ENCODE measurements at regions not wholly inside any gene's neighbourhood (a gene's known extent, or its start where the extent isn't known, plus 50 kb on each side); places are given as distances from the start of the nearest gene placed in this dataset.

DNA sequence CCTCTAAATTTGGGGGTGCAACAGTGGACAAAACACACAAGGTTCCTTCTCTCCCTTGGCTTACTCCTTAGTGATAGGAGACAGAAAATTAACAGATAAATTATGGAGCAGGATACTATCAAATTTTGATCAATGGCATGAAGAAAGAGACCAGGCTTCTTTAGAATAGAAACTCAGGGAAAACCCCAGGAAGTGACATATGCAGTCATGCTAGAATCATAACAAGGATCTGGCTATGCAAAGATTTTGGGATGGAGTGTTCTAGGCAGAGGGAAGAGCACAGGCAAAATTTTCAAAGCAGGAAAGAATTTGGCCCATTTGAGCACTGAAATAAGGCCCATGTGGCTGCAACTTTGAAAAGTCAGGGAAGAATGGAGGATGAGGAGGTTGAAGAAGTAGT, 182.3 kb upstream of the PLEKHG7 start:
- Mint-ChIP-seq H3K27ac (no peak overlapping the region), H3K4me1 (peaks cover 14% of the 10 kb centered on the region), H3K4me3 (no peak overlapping the region), H3K9me3 (ENCODE audit: low read depth) (no peaks in the 10 kb centered on the region), H3K27me3 (no peaks in the 10 kb centered on the region), H3K36me3 (peaks cover 11% of the 10 kb centered on the region)
- ATAC-seq (no peak), DNase-seq (no peak)
- CTCF ChIA-PET: no interaction called here

DNA sequence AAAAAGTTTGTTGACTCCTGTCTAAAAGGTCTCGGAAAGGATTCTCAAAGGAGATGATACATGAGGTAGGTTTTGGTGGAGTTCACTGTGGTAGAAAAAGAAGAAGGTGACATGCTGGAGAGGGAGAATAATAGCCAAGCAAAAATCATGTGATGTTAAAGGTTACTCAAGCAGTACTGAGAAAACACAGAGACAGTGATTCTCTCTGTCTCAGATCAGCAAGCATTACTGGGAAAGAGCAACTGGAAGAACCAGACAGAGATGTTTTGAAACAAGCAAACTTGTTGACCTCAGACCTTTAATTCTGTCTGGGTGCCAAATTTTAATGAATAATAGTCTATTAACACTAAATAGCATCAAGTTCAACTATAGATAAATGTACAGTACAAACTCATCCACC, 183.5 kb upstream of the PLEKHG7 start:
- no peak for ATAC-seq
- CTCF ChIA-PET: no interaction called here
- Mint-ChIP-seq H3K4me1 (peaks cover 12% of the 10 kb centered on the region), H3K4me3 (no peak overlapping the region), H3K36me3 (peaks cover 9% of the 10 kb centered on the region), H3K27me3 (no peaks in the 10 kb centered on the region), H3K27ac (no peak overlapping the region), H3K9me3 (ENCODE audit: low read depth) (no peaks in the 10 kb centered on the region)
- DNase-seq: no peak

DNA sequence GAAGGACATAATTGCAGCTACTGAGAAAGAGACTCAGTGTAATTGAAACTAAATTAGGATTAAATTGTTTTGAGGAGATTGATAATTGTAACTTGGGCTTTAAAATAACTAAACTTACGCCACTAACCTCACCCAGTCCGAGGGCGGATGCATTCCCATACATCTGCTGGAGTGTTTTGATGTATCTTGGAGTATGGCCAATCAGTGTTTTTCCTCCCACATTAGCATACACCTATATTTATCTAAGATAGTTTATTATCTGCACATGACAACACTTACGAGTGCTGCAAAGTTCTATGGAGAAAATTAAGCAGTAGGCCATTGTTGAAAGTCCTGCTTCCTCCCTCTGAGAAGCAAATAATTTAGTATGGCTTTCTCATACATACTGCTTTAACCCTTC, 184.7 kb upstream of the PLEKHG7 start:
- DNase-seq: no peak
- Mint-ChIP-seq H3K27ac (no peak overlapping the region), H3K4me3 (no peak overlapping the region), H3K9me3 (ENCODE audit: low read depth) (no peaks in the 10 kb centered on the region), H3K4me1 (peaks cover 12% of the 10 kb centered on the region), H3K27me3 (no peaks in the 10 kb centered on the region), H3K36me3 (peaks cover 6% of the 10 kb centered on the region)
- ATAC-seq: no peak
- CTCF ChIA-PET: no interaction called here

- Mint-ChIP-seq H3K4me1 (peaks cover 12% of the 10 kb centered on the region), H3K36me3 (peaks cover 3% of the 10 kb centered on the region), H3K4me3 (no peak overlapping the region), H3K27me3 (no peaks in the 10 kb centered on the region), H3K27ac (no peak overlapping the region), H3K9me3 (ENCODE audit: low read depth) (no peaks in the 10 kb centered on the region)
- peak; percentile 27 for ATAC-seq
- DNase-seq: no peak
- CTCF ChIA-PET: interaction anchor here (0.6 to 1.0 kb wide), 2 partner anchors 12 to 30 kb away, joined by 3 to 6 read pairs; no protein-coding TSS in a partner anchor
Measured at GRCh38 chr12:92516277-92516600, 186.6 kb upstream of the PLEKHG7 start.

- no peak overlapping the region for H3K4me3 Mint-ChIP-seq
- ATAC-seq (no peak), DNase-seq (no peak)
- peaks cover 2% of the 10 kb centered on the region for H3K9me3 Mint-ChIP-seq (ENCODE audit: low read depth)
- no peak overlapping the region for H3K27ac Mint-ChIP-seq
- no peaks in the 10 kb centered on the region for H3K36me3 Mint-ChIP-seq
- CTCF ChIA-PET: interaction anchor here (2.2 kb wide), 1 partner anchor 9 kb away, joined by 4 read pairs; no protein-coding TSS in a partner anchor
- peaks cover 6% of the 10 kb centered on the region for H3K4me1 Mint-ChIP-seq
- H3K27me3 Mint-ChIP-seq: no peaks in the 10 kb centered on the region
Measured at GRCh38 chr12:92513231-92513730, 189.5 kb upstream of the PLEKHG7 start.

DNA sequence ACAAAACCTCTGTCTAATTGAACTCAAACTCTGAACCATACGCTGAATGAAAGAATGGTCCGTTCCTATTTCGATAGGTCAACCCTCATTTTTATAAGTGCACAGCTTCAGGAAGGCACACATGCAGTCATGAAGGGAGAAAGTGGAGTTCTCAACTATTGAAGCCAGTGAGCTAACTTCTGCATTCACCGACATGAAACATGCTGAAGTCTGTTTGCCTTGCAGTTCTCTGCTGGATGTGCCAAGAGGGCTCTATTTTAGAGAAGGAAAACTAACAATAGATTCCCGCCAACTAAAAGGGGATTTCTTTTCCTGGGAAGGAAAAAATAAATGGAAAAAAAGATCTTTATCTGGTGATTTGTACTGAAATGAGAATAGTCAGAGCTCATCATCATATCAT, 191.0 kb upstream of the PLEKHG7 start:
- Mint-ChIP-seq H3K36me3 (peaks cover 2% of the 10 kb centered on the region), H3K4me3 (no peak overlapping the region), H3K27ac (no peak overlapping the region), H3K27me3 (no peaks in the 10 kb centered on the region), H3K9me3 (ENCODE audit: low read depth) (peaks cover 2% of the 10 kb centered on the region), H3K4me1 (peaks cover 6% of the 10 kb centered on the region)
- CTCF ChIA-PET: interaction anchor here (1.3 kb wide), 1 partner anchor 9 kb away, joined by 3 read pairs; no protein-coding TSS in a partner anchor
- ATAC-seq: no peak
- DNase-seq: no peak

GRCh38 chr12:92509156-92509738, 193.5 kb upstream of the PLEKHG7 start:
- Mint-ChIP-seq H3K27ac (no peak overlapping the region), H3K36me3 (peaks cover 2% of the 10 kb centered on the region), H3K27me3 (no peaks in the 10 kb centered on the region), H3K9me3 (ENCODE audit: low read depth) (peaks cover 2% of the 10 kb centered on the region), H3K4me3 (no peak overlapping the region), H3K4me1 (peaks cover 16% of the 10 kb centered on the region)
- no peak for ATAC-seq
- CTCF ChIA-PET: no interaction called here
- DNase-seq: no peak

- H3K27ac Mint-ChIP-seq: no peak overlapping the region
- H3K4me3 Mint-ChIP-seq: no peak overlapping the region
- ATAC-seq (no peak), DNase-seq (no peak)
- peaks cover 34% of the 10 kb centered on the region for H3K4me1 Mint-ChIP-seq
- CTCF ChIA-PET: no interaction called here
- H3K9me3 Mint-ChIP-seq (ENCODE audit: low read depth): peaks cover 2% of the 10 kb centered on the region
- peaks cover 2% of the 10 kb centered on the region for H3K36me3 Mint-ChIP-seq
- no peaks in the 10 kb centered on the region for H3K27me3 Mint-ChIP-seq
Measured at GRCh38 chr12:92506891-92507290, 195.9 kb upstream of the PLEKHG7 start.

DNA sequence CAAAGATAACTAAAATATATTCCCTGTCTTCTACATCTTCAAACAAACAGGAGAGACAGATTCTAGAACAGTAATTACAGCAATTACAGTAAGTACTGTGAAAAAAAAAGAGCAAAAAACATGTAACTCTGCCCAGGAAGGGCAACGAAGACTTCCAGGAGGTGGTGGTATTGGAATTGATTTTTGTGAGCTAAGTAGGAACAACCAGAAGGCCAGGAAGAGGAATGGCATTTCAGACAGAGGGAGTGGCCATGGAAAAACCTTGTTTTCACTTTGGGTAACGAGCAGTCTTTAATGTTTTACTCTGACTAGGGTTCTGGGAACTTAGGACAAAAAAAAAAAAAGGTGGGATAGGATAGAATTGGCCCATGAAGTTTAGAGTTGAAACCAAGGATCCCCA, 196.3 kb upstream of the PLEKHG7 start:
- Mint-ChIP-seq H3K4me1 (peaks cover 38% of the 10 kb centered on the region), H3K36me3 (peaks cover 2% of the 10 kb centered on the region), H3K9me3 (ENCODE audit: low read depth) (peaks cover 2% of the 10 kb centered on the region), H3K27ac (no peak overlapping the region), H3K27me3 (no peaks in the 10 kb centered on the region), H3K4me3 (no peak overlapping the region)
- CTCF ChIA-PET: interaction anchor here (1.6 kb wide), 1 partner anchor 12 kb away, joined by 6 read pairs; no protein-coding TSS in a partner anchor
- no peak for DNase-seq
- ATAC-seq: no peak

DNA sequence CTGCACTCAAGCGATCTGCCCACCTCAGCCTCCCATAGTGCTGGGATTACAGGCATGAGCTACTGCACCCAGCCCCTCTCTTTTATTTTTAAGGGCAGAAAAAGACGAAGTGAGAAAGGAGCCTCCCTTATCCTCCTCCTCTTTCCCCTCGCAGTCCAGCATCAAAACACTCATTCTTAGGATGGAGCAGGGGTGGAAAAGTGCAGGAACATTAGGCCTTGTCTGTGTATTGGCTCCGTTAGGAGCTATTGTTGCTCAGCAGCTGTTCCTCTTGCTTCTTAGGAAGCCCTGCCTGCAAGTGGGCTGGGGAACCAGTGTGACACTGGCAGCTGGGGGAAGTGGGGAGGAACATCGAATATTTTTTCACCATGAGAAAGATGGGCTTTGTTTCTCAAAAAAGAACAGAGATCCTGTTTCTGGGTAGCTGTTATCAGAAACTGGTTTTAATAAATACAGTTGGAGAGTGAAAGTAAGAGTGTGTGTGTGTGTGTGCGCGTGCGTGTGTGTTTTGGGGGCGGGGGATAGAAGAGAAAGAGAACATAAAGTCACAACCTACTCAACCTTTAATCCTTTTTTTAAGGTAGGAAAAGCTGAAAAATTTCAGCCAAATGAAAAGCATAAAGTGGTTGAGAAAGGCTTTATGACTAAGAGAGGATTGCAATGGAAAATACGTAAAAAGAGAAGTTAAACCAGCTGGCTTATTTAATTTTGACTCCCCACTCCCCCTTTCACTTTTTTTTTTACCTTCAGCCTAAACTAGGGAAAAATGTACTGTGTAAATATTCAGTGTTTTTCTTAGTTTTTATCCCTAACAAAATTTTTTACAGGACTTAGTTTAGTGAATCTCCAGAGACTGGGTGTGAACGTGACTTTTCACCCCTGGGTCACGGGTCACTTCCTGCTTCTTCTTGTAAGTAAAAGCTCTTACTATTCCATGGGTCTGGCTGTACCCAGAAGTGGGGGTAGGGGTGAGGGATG, 197.2 kb upstream of the PLEKHG7 start:
- peaks cover 38% of the 10 kb centered on the region for H3K4me1 Mint-ChIP-seq
- DNase-seq (peak; percentile 56), ATAC-seq (peak; percentile 38)
- no peaks in the 10 kb centered on the region for H3K27me3 Mint-ChIP-seq
- peak overlapping the region; percentile 84 for H3K27ac Mint-ChIP-seq
- CTCF ChIA-PET: interaction anchor here (0.6 to 3.1 kb wide), 9 partner anchors 11 to 364 kb away, joined by 3 to 6 read pairs (median 4); no protein-coding TSS in a partner anchor
- H3K4me3 Mint-ChIP-seq: peak overlapping the region; percentile 65
- H3K36me3 Mint-ChIP-seq: peaks cover 2% of the 10 kb centered on the region
- H3K9me3 Mint-ChIP-seq (ENCODE audit: low read depth): peaks cover 2% of the 10 kb centered on the region

DNA sequence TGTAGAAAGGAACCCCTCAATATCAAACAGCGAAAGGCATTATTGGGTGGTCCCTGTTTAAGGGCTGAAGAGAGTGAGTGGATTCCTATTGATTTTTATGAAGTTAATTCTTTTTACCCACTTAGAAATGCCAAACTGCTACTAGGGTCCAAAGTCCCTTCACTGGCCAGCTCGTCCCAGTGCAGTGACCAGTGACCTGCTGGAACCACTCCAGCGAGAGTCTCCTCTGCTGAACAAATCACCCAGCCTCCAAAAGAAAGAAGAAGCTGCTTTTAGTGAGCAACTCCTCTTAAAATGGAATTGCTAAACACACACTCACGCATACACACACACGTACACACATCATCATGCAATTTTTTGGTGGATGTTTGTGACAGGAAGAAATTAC, 198.2 kb upstream of the PLEKHG7 start:
- Mint-ChIP-seq H3K36me3 (peaks cover 2% of the 10 kb centered on the region), H3K27me3 (no peaks in the 10 kb centered on the region), H3K27ac (no peak overlapping the region), H3K4me3 (no peak overlapping the region), H3K4me1 (peaks cover 38% of the 10 kb centered on the region), H3K9me3 (ENCODE audit: low read depth) (peaks cover under 1% of the 10 kb centered on the region)
- CTCF ChIA-PET: interaction anchor here (0.9 to 3.1 kb wide), 7 partner anchors 9 to 145 kb away, joined by 3 to 6 read pairs (median 3); no protein-coding TSS in a partner anchor
- ATAC-seq (no peak), DNase-seq (no peak)

GRCh38 chr12:92503971-92504593, 198.7 kb upstream of the PLEKHG7 start:
- CTCF ChIA-PET: interaction anchor here (0.9 to 3.1 kb wide), 9 partner anchors 9 to 470 kb away, joined by 3 to 8 read pairs (median 4); no protein-coding TSS in a partner anchor
- Mint-ChIP-seq H3K4me3 (no peak overlapping the region), H3K9me3 (ENCODE audit: low read depth) (no peaks in the 10 kb centered on the region), H3K27ac (peak overlapping the region; percentile 12), H3K36me3 (peaks cover 2% of the 10 kb centered on the region), H3K4me1 (peaks cover 38% of the 10 kb centered on the region), H3K27me3 (no peaks in the 10 kb centered on the region)
- DNase-seq (no peak), ATAC-seq (no peak)

All from activated CD8-positive, alpha-beta memory T cell treated with anti-CD3 and anti-CD28 coated beads, Interleukin-2, amount 10 ng/mL, durations not matched to agents 7 days and 5 days (primary cell).